GM12878 (cell line): ENCODE measurements at regions not wholly inside any gene's neighbourhood (a gene's known extent, or its start where the extent isn't known, plus 50 kb on each side); places are given as distances from the start of the nearest gene placed in this dataset.

Source experiments
- ATAC-seq: fragments of 200-7000 bp; cut with Tn5 transposase; 3 replicates; pipeline ENCODE4 v1.9.1; 2020; ENCODE audit warnings: mild to moderate bottlenecking, moderate library complexity
- BruUV-seq: library from RNA; stranded (reverse); fragments of 400-500 nt; replicated peaks from 2 replicates; lab custom pipeline; 2021; lab: Mats Ljungman, UMichigan
- CTCF ChIA-PET: fragments of 300-600 bp; sonication (Branson Sonifier 250); formaldehyde crosslinking; extraction: SDS; loops from one replicate; lab custom pipeline; 2021; ENCODE audit warnings: inconsistent platforms; lab: Yijun Ruan, JAX
- POLR2A ChIA-PET: fragments of 350-600 bp; formaldehyde crosslinking; extraction: SDS; loops from one replicate; lab custom pipeline; 2021; ENCODE audit warnings: inconsistent platforms; lab: Charles Lee
- RAD21 ChIA-PET: fragments of 300-600 bp; sonication (Branson Sonifier 250); formaldehyde crosslinking; loops from one replicate; lab custom pipeline; 2023; ENCODE audit warnings: antibody characterized with exemption; ENCODE audit not compliant: unreplicated experiment; lab: Charles Lee
- SMC1A ChIA-PET: fragments of 300-600 bp; sonication (Branson Sonifier 250); formaldehyde crosslinking; loops from one replicate; lab custom pipeline; 2023; ENCODE audit not compliant: unreplicated experiment, uncharacterized antibody; lab: Charles Lee
- DNase-seq: peaks from one replicate; pipeline ENCODE4 v3.0.0-alpha.2; 2011; ENCODE audit warnings: low read depth, low spot score
- FAIRE-seq: peaks from 3 replicates; lab custom pipeline; 2011; peaks lifted over from hg19 to GRCh38; lab: Jason Lieb, UNC
- H2AFZ ChIP-seq: 2 replicates; pipeline ENCODE4 v1.6.0; 2011; ENCODE audit warnings: low read depth, low read length, control low read depth; ENCODE audit not compliant: control insufficient read depth
- H3K27ac ChIP-seq: 2 replicates; pipeline ENCODE4 v1.5.1; 2011; ENCODE audit warnings: control low read depth; ENCODE audit not compliant: control insufficient read depth, insufficient read depth
- H3K27me3 ChIP-seq, 2 experiments: replicated peaks in 1 of 2; 2 replicates each; pipeline versions ENCODE4 v1.6.0 to v1.6.1; 2011; ENCODE audit warnings: low read length in 1 of 2; ENCODE audit not compliant: control insufficient read depth in 2 of 2, insufficient read depth in 2 of 2
- H3K36me3 ChIP-seq, 2 experiments: 2 replicates each; pipeline ENCODE4 v1.5.1; 2011; ENCODE audit warnings: low read length in 1 of 2; ENCODE audit not compliant: control insufficient read depth in 2 of 2, insufficient read depth in 2 of 2
- H3K4me1 ChIP-seq: 2 replicates; pipeline ENCODE4 v1.6.1; 2011; ENCODE audit warnings: mild to moderate bottlenecking, low read length, moderate library complexity, mixed read lengths; ENCODE audit not compliant: control insufficient read depth, insufficient read depth
- H3K4me2 ChIP-seq: 2 replicates; pipeline ENCODE4 v1.6.0; 2011; ENCODE audit warnings: control low read depth; ENCODE audit not compliant: control insufficient read depth, insufficient read depth
- H3K4me3 ChIP-seq: fragments of 200-600 bp; sonication (generic); 2 replicates; pipeline ENCODE4 v1.5.1; 2016
- H3K79me2 ChIP-seq: 2 replicates; pipeline ENCODE4 v1.6.0; 2011; ENCODE audit warnings: low read length; ENCODE audit not compliant: control insufficient read depth, insufficient read depth
- H3K9ac ChIP-seq: 2 replicates; pipeline ENCODE4 v1.8.0; 2011; ENCODE audit warnings: low read length, control low read depth, mixed read lengths; ENCODE audit not compliant: control insufficient read depth, insufficient read depth
- H3K9me3 ChIP-seq: replicated peaks from 3 replicates; pipeline ENCODE4 v1.5.1; 2011; ENCODE audit warnings: mild to moderate bottlenecking, low read length; ENCODE audit not compliant: control insufficient read depth, insufficient read depth
- H4K20me1 ChIP-seq: 2 replicates; pipeline ENCODE4 v1.6.0; 2011; ENCODE audit not compliant: control insufficient read depth, insufficient read depth
- ATF3 ChIP-seq: IDR thresholded peaks from 2 replicates; pipeline ENCODE4 v1.6.1; 2011; ENCODE audit warnings: low read depth, mild to moderate bottlenecking, low read length, moderate library complexity, borderline replicate concordance; ENCODE audit errors: extremely low read depth
- CREM ChIP-seq: IDR thresholded peaks from 2 replicates; pipeline ENCODE4 v1.6.1; 2014; ENCODE audit warnings: antibody characterized with exemption, low read depth
- E2F4 ChIP-seq: IDR thresholded peaks from 2 replicates; pipeline ENCODE4 v1.6.1; 2012; ENCODE audit warnings: low read depth, low read length, improper control_type of control experiment
- HDAC2 ChIP-seq: fragments of 200-600 bp; sonication (generic); IDR thresholded peaks from 2 replicates; pipeline ENCODE4 v1.6.1; 2017
- HDAC6 ChIP-seq: fragments of 200-600 bp; sonication (generic); IDR thresholded peaks from one replicate; pipeline ENCODE4 v1.8.0; 2017; ENCODE audit warnings: antibody characterized with exemption; ENCODE audit not compliant: unreplicated experiment
- IKZF2 ChIP-seq, 2 experiments: fragments of 450-650 bp; IDR thresholded peaks; 2 replicates each; pipeline ENCODE4 v1.6.1; 2017; ENCODE audit warnings: mild to moderate bottlenecking in 2 of 2, moderate library complexity in 2 of 2
- KDM1A ChIP-seq: fragments of 200-600 bp; sonication (generic); IDR thresholded peaks from 2 replicates; pipeline ENCODE4 v1.6.1; 2016; ENCODE audit warnings: borderline replicate concordance
- MLLT1 ChIP-seq: fragments of 450-650 bp; IDR thresholded peaks from 2 replicates; pipeline ENCODE4 v1.6.1; 2016; ENCODE audit warnings: mild to moderate bottlenecking
- NFXL1 ChIP-seq: fragments of 450-650 bp; IDR thresholded peaks from 2 replicates; pipeline ENCODE4 v1.6.1; 2017; ENCODE audit warnings: antibody characterized with exemption, mild to moderate bottlenecking, borderline replicate concordance
- PBX3 ChIP-seq: IDR thresholded peaks from 2 replicates; pipeline ENCODE4 v1.6.1; 2011; ENCODE audit warnings: mild to moderate bottlenecking, low read depth, low read length, moderate library complexity; ENCODE audit not compliant: insufficient replicate concordance
- SKIL ChIP-seq: fragments of 450-650 bp; IDR thresholded peaks from 2 replicates; pipeline ENCODE4 v1.6.1; 2017; ENCODE audit warnings: mild to moderate bottlenecking, low read depth, inconsistent platforms; ENCODE audit not compliant: poor library complexity, severe bottlenecking
- TCF12 ChIP-seq: IDR thresholded peaks from 2 replicates; pipeline ENCODE4 v1.6.1; 2011; ENCODE audit warnings: low read depth, mild to moderate bottlenecking, low read length
- YBX1 ChIP-seq: fragments of 450-650 bp; IDR thresholded peaks from 2 replicates; pipeline ENCODE4 v1.6.1; 2016; ENCODE audit warnings: antibody characterized with exemption
- ZBTB11 ChIP-seq: fragments of 450-650 bp; formaldehyde crosslinking; IDR thresholded peaks from 2 replicates; pipeline ENCODE4 v1.5.0; 2022; ENCODE audit warnings: mild to moderate bottlenecking, missing genetic modification characterization
- WGBS: methylation state at CpG from one replicate; pipeline ENCODE4 v1.1.6; 2016; ENCODE audit warnings: low lambda C conversion rate; ENCODE audit not compliant: insufficient replicate concordance, insufficient coverage; ENCODE audit errors: missing lambda C conversion rate; 5-methylcytosine and 5-hydroxymethylcytosine counted together
- in situ Hi-C: fragments of 300-500 bp; cut with MboI; formaldehyde crosslinking; loops from 9 replicates; pipeline ENCODE4 v1.14.3; 2018; ENCODE audit warnings: mixed read lengths
- intact Hi-C: fragments of 100-400 bp; cut with micrococcal nuclease; formaldehyde crosslinking; loops from one replicate; pipeline ENCODE4 v1.14.2; 2022; ENCODE audit not compliant: unreplicated experiment

- Histone ChIP-seq H3K4me3 (no peak overlapping the region), H3K9me3 (no peaks in the 10 kb centered on the region), H3K4me2 (no peak overlapping the region), H3K27ac (no peak overlapping the region), H3K36me3 (no peaks in the 10 kb centered on the region), H2AFZ (no peak overlapping the region), H3K79me2 (no peaks in the 10 kb centered on the region), H3K9ac (no peak overlapping the region), H3K27me3 (no peaks in the 10 kb centered on the region), H4K20me1 (no peaks in the 10 kb centered on the region), H3K4me1 (no peaks in the 10 kb centered on the region)
- BruUV-seq = no TSS peak
- FAIRE-seq (no peak), DNase-seq (no peak), ATAC-seq (no peak)
- ChIA-PET SMC1A (no interaction called here), CTCF (no interaction called here), RAD21 (no interaction called here), POLR2A (no interaction called here)
- in situ Hi-C loops = no loop called here
- TF ChIP-seq HDAC6 (no peak), SKIL (no peak), PBX3 (no peak), NFXL1 (no peak), YBX1 (no peak), IKZF2 (IDR thresholded peaks at IDR 0.05) (no peak), ATF3 (no peak), HDAC2 (no peak), CREM (no peak), TCF12 (no peak), MLLT1 (no peak), E2F4 (no peak), ZBTB11 (CRISPR knock-in tag) (no peak), KDM1A (no peak)
- intact Hi-C loops = no loop called here
- WGBS = 44% methylated on average over 5 of the region's 5 CpGs
These were observed 752.5 kb downstream of the QKI start for GRCh38 chr6:164166996-164167395.
